K562 (cell line): ENCODE measurements at regions not wholly inside any gene's neighbourhood (a gene's known extent, or its start where the extent isn't known, plus 50 kb on each side); places are given as distances from the start of the nearest gene placed in this dataset.

Experiments used
- ATAC-seq: fragments of 200-7000 bp; cut with Tn5 transposase; 3 replicates; pipeline ENCODE4 v1.9.1; 2020; ENCODE audit warnings: moderate library complexity
- BruUV-seq: library from RNA; stranded (reverse); fragments of 400-500 nt; replicated peaks from 2 replicates; lab custom pipeline; 2021; lab: Mats Ljungman, UMichigan
- CTCF ChIA-PET: fragments of 300-600 bp; formaldehyde crosslinking; extraction: SDS; loops from one replicate; lab custom pipeline; 2021; ENCODE audit warnings: low intra/inter-chr PET ratio; lab: Yijun Ruan, JAX
- POLR2A ChIA-PET: fragments of 300-600, 350-650 bp; sonication (Branson Sonifier 250); formaldehyde crosslinking; extraction: SDS; loops from one replicate; lab custom pipeline; 2021; ENCODE audit warnings: antibody characterized with exemption, inconsistent platforms; lab: Yijun Ruan, JAX
- DNase-seq, 4 experiments: peaks; one replicate each; pipeline versions ENCODE4 v3.0.0 to v3.0.0-alpha.2; 2011 to 2018; ENCODE audit warnings: low spot score in 3 of 4, mixed read lengths in 3 of 4; ENCODE audit errors: extremely low read depth in 1 of 4
- FAIRE-seq: peaks from 2 replicates; lab custom pipeline; 2011; peaks lifted over from hg19 to GRCh38; lab: Jason Lieb, UNC
- H2AFZ ChIP-seq: 2 replicates; pipeline ENCODE4 v1.6.0; 2011; ENCODE audit warnings: low read depth, low read length, control low read depth, inconsistent platforms
- H3K27ac ChIP-seq: fragments of 200-600 bp; 3 replicates; pipeline ENCODE4 v1.8.0; 2011; ENCODE audit warnings: low read depth, mild to moderate bottlenecking, control low read depth, inconsistent platforms, low read length, moderate library complexity, mixed read lengths; ENCODE audit errors: extremely low read depth
- H3K27me3 ChIP-seq, 2 experiments: fragments of 300-600 bp in 1 of 2; 2 replicates in 1 of 2; 3 replicates in 1 of 2; pipeline versions ENCODE4 v1.6.0 to v1.8.0; 2011; ENCODE audit warnings: inconsistent platforms in 2 of 2, low read length in 2 of 2, mild to moderate bottlenecking in 1 of 2, mixed read lengths in 1 of 2, moderate library complexity in 1 of 2; ENCODE audit not compliant: control insufficient read depth in 2 of 2, insufficient read depth in 2 of 2
- H3K36me3 ChIP-seq: fragments of 300-600 bp; 3 replicates; pipeline ENCODE4 v1.8.0; 2011; ENCODE audit warnings: mild to moderate bottlenecking, low read length, inconsistent platforms; ENCODE audit not compliant: control insufficient read depth, insufficient read depth
- H3K4me1 ChIP-seq, 2 experiments: fragments of 200-600 bp in 1 of 2; replicated peaks in 1 of 2; 2 replicates in 1 of 2; 3 replicates in 1 of 2; pipeline versions ENCODE4 v1.5.1 to v1.8.0; 2011; ENCODE audit warnings: inconsistent platforms in 2 of 2, low read length in 2 of 2, mild to moderate bottlenecking in 1 of 2, mixed read lengths in 1 of 2, moderate library complexity in 1 of 2; ENCODE audit not compliant: control insufficient read depth in 2 of 2, insufficient read depth in 2 of 2
- H3K4me2 ChIP-seq: 2 replicates; pipeline ENCODE4 v1.6.1; 2011; ENCODE audit warnings: low read length, control low read depth, inconsistent platforms, mixed read lengths; ENCODE audit not compliant: insufficient read depth
- H3K4me3 ChIP-seq: fragments of 200-600 bp; sonication (generic), shearing (Covaris generic); 2 replicates; pipeline ENCODE4 v1.5.1; 2016; ENCODE audit warnings: control low read depth, inconsistent platforms
- H3K79me2 ChIP-seq: fragments of 200-600 bp; 3 replicates; pipeline ENCODE4 v1.8.0; 2011; ENCODE audit warnings: low read length, inconsistent platforms; ENCODE audit not compliant: control insufficient read depth, insufficient read depth
- H3K9ac ChIP-seq, 2 experiments: 2 replicates each; pipeline versions ENCODE4 v1.6.0 to v1.6.1; 2011; ENCODE audit warnings: low read depth in 2 of 2, low read length in 2 of 2, control low read depth in 1 of 2, inconsistent platforms in 1 of 2, mild to moderate bottlenecking in 1 of 2, mixed read lengths in 1 of 2; ENCODE audit not compliant: insufficient read depth in 1 of 2
- H3K9me1 ChIP-seq: one replicate; pipeline ENCODE4 v1.6.0; 2011; ENCODE audit warnings: inconsistent platforms, mild to moderate bottlenecking, low read length, moderate library complexity; ENCODE audit not compliant: control insufficient read depth, insufficient read depth
- H3K9me3 ChIP-seq: replicated peaks from 2 replicates; pipeline ENCODE4 v1.5.1; 2011; ENCODE audit warnings: low read depth, low read length, inconsistent platforms; ENCODE audit not compliant: control insufficient read depth, insufficient read depth
- H4K20me1 ChIP-seq: replicated peaks from 2 replicates; pipeline ENCODE4 v1.6.1; 2011; ENCODE audit warnings: low read length, inconsistent platforms, mixed read lengths; ENCODE audit not compliant: control insufficient read depth, insufficient read depth
- BRF2 ChIP-seq: IDR thresholded peaks from 3 replicates; pipeline ENCODE4 v1.6.1; 2011; ENCODE audit warnings: borderline replicate concordance, mild to moderate bottlenecking; ENCODE audit not compliant: insufficient read length, insufficient read depth
- CREB1 ChIP-seq, 2 experiments: sonication (generic) in 1 of 2; formaldehyde crosslinking in 1 of 2; IDR thresholded peaks; 2 replicates each; pipeline versions ENCODE4 v1.6.1 to v1.8.0; 2012 to 2022; ENCODE audit warnings: inconsistent platforms in 1 of 2, mild to moderate bottlenecking in 1 of 2, missing genetic modification reagents in 1 of 2, moderate library complexity in 1 of 2
- DPF2 ChIP-seq: fragments of 450-650 bp; IDR thresholded peaks from 2 replicates; pipeline ENCODE4 v1.6.1; 2016
- E2F4 ChIP-seq: sonication (generic); formaldehyde crosslinking; IDR thresholded peaks from 2 replicates; pipeline ENCODE4 v1.8.0; 2022; ENCODE audit warnings: mild to moderate bottlenecking, low read depth, missing genetic modification reagents
- HDAC3 ChIP-seq: fragments of 450-650 bp; IDR thresholded peaks from 2 replicates; pipeline ENCODE4 v1.6.1; 2018; ENCODE audit warnings: borderline replicate concordance, mild to moderate bottlenecking, moderate library complexity; ENCODE audit not compliant: partially characterized antibody
- HNRNPH1 ChIP-seq: fragments of 200-400 bp; formaldehyde crosslinking; optimal IDR thresholded peaks from 2 replicates; pipeline ENCODE3; 2017; ENCODE audit warnings: low read depth, mild to moderate bottlenecking, low read length, moderate library complexity
- NFE2 ChIP-seq: IDR thresholded peaks from 2 replicates; pipeline ENCODE4 v1.6.1; 2014; ENCODE audit warnings: antibody characterized with exemption, low read depth
- RB1 ChIP-seq: fragments of 450-650 bp; IDR thresholded peaks from 2 replicates; pipeline ENCODE4 v1.6.1; 2017; ENCODE audit warnings: low read depth, mild to moderate bottlenecking
- STAT5A ChIP-seq: IDR thresholded peaks from 2 replicates; pipeline ENCODE4 v1.6.1; 2012; ENCODE audit warnings: low read length, inconsistent platforms, borderline replicate concordance
- TEAD1 ChIP-seq, 2 experiments: fragments of 450-650 bp in 1 of 2; sonication (generic) in 1 of 2; formaldehyde crosslinking; IDR thresholded peaks; 2 replicates each; pipeline versions ENCODE4 v1.4.0 to v1.8.0; 2020 to 2022; ENCODE audit warnings: mild to moderate bottlenecking in 2 of 2, missing genetic modification reagents in 1 of 2
- TGIF2 ChIP-seq: sonication (generic); formaldehyde crosslinking; IDR thresholded peaks from 2 replicates; pipeline ENCODE4 v1.8.1; 2022; ENCODE audit warnings: mild to moderate bottlenecking, missing genetic modification reagents, moderate library complexity
- ZNF184 ChIP-seq: sonication (generic); formaldehyde crosslinking; IDR thresholded peaks from 2 replicates; pipeline ENCODE4 v1.5.0; 2020; ENCODE audit warnings: missing genetic modification reagents
- WGBS: fragments of 100-300 bp; shearing (Covaris generic); methylation state at CpG from one replicate; pipeline ENCODE4 v1.1.6; 2016; ENCODE audit warnings: low coverage, mixed read lengths; ENCODE audit not compliant: insufficient coverage; ENCODE audit errors: missing lambda C conversion rate; 5-methylcytosine and 5-hydroxymethylcytosine counted together
- in situ Hi-C: fragments of 300-500 bp; cut with MboI; formaldehyde crosslinking; loops from 4 replicates; pipeline ENCODE4 v1.15.0; 2018; ENCODE audit warnings: inconsistent platforms, mixed read lengths
- intact Hi-C: fragments of 100-400 bp; cut with micrococcal nuclease; formaldehyde crosslinking; loops from 2 replicates; pipeline ENCODE4 v1.14.2; 2022
- TF ChIP-seq, protein P1 (sequence below): fragments of 250-450 bp; sonication (Bioruptor Pico); IDR thresholded peaks from 2 replicates; pipeline ENCODE4 v1.8.0; 2021; ENCODE audit warnings: moderate library complexity, mild to moderate bottlenecking, inconsistent platforms
- TF ChIP-seq, protein P2 (sequence below): fragments of 450-650 bp; conservative IDR thresholded peaks from 2 replicates; pipeline ENCODE4 v1.6.1; 2016; ENCODE audit warnings: missing genetic modification characterization, low read depth, mild to moderate bottlenecking, missing compliant biosample characterization, moderate library complexity
- TF ChIP-seq, protein P3 (sequence below): fragments of 450-650 bp; IDR thresholded peaks from 2 replicates; pipeline ENCODE4 v1.6.1; 2016; ENCODE audit warnings: missing biosample characterization, missing genetic modification characterization
- TF ChIP-seq, protein P4 (sequence below), 2 experiments: fragments of 450-650 bp; IDR thresholded peaks; 2 replicates each; pipeline ENCODE4 v1.6.1; 2016

GRCh38 chr5:103402851-103403250 lies 144.3 kb downstream of the MACIR start:
- CTCF ChIA-PET, result no interaction called here
- Histone ChIP-seq H3K79me2 (no peaks in the 10 kb centered on the region), H3K4me3 (no peak overlapping the region), H3K4me2 (no peak overlapping the region), H3K36me3 (no peaks in the 10 kb centered on the region), H3K27ac (no peak overlapping the region)
- DNase-seq, result no peak
- BruUV-seq, result no TSS peak
- TF ChIP-seq HNRNPH1, result no peak
- TF ChIP-seq, protein P1, sequence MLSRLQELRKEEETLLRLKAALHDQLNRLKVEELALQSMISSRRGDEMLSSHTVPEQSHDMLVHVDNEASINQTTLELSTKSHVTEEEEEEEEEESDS, result no peak
- no peak for TF ChIP-seq ZNF184 (CRISPR knock-in tag)
- TF ChIP-seq STAT5A, result no peak
- no peak for TF ChIP-seq DPF2
- TF ChIP-seq HDAC3, result no peak
- no peak for TF ChIP-seq CREB1 (IDR thresholded peaks at IDR 0.05)
- no peak for TF ChIP-seq CREB1 (CRISPR knock-in tag; IDR thresholded peaks at IDR 0.05)
- no peak for TF ChIP-seq BRF2
- TF ChIP-seq, protein P2, sequence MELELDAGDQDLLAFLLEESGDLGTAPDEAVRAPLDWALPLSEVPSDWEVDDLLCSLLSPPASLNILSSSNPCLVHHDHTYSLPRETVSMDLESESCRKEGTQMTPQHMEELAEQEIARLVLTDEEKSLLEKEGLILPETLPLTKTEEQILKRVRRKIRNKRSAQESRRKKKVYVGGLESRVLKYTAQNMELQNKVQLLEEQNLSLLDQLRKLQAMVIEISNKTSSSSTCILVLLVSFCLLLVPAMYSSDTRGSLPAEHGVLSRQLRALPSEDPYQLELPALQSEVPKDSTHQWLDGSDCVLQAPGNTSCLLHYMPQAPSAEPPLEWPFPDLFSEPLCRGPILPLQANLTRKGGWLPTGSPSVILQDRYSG, result no peak
- TF ChIP-seq, protein P3, sequence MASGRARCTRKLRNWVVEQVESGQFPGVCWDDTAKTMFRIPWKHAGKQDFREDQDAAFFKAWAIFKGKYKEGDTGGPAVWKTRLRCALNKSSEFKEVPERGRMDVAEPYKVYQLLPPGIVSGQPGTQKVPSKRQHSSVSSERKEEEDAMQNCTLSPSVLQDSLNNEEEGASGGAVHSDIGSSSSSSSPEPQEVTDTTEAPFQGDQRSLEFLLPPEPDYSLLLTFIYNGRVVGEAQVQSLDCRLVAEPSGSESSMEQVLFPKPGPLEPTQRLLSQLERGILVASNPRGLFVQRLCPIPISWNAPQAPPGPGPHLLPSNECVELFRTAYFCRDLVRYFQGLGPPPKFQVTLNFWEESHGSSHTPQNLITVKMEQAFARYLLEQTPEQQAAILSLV (tag), result no peak
- no peak for TF ChIP-seq E2F4 (CRISPR knock-in tag)
- TF ChIP-seq, protein P4, sequence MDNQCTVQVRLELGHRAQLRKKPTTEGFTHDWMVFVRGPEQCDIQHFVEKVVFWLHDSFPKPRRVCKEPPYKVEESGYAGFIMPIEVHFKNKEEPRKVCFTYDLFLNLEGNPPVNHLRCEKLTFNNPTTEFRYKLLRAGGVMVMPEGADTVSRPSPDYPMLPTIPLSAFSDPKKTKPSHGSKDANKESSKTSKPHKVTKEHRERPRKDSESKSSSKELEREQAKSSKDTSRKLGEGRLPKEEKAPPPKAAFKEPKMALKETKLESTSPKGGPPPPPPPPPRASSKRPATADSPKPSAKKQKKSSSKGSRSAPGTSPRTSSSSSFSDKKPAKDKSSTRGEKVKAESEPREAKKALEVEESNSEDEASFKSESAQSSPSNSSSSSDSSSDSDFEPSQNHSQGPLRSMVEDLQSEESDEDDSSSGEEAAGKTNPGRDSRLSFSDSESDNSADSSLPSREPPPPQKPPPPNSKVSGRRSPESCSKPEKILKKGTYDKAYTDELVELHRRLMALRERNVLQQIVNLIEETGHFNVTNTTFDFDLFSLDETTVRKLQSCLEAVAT (IDR thresholded peaks at IDR 0.05), result no peak
- TF ChIP-seq TEAD1 (CRISPR knock-in tag; IDR thresholded peaks at IDR 0.05), result no peak
- TF ChIP-seq TGIF2 (CRISPR knock-in tag), result no peak
- no peak for TF ChIP-seq NFE2
- TF ChIP-seq RB1, result no peak
- TF ChIP-seq, all 486 proteins: peak for 0
- no peaks in the 10 kb centered on the region for H4K20me1 ChIP-seq
- no peak for FAIRE-seq
- POLR2A ChIA-PET, result interaction anchor here (1.0 kb wide), 1 partner anchor 10 kb away, joined by 3 read pairs; no protein-coding TSS in a partner anchor
- intact Hi-C loops, result no loop called here
- H2AFZ ChIP-seq, result no peak overlapping the region
- H3K9ac ChIP-seq, result no peak overlapping the region
- ATAC-seq, result no peak
- 2% methylated on average over 4 of the region's 4 CpGs for WGBS
- H3K9me1 ChIP-seq, result no peaks in the 10 kb centered on the region
- no peaks in the 10 kb centered on the region for H3K9me3 ChIP-seq
- in situ Hi-C loops, result no loop called here
- no peaks in the 10 kb centered on the region for H3K27me3 ChIP-seq
- H3K4me1 ChIP-seq, result no peaks in the 10 kb centered on the region
